CD8-positive, alpha-beta memory T cell (primary cell): ENCODE measurements at regions not wholly inside any gene's neighbourhood (a gene's known extent, or its start where the extent isn't known, plus 50 kb on each side); places are given as distances from the start of the nearest gene placed in this dataset.
A peak's percentile ranks its signal among the peaks of the same experiment; 100 is the strongest.

Source experiments
- CTCF ChIA-PET: fragments of 350-600 bp; sonication (Branson Sonifier 250); formaldehyde crosslinking; loops from one replicate; lab custom pipeline; 2021; ENCODE audit warnings: antibody characterized with exemption; lab: Charles Lee
- POLR2A ChIA-PET: fragments of 350-600 bp; sonication (Branson Sonifier 250); formaldehyde crosslinking; loops from one replicate; lab custom pipeline; 2021; ENCODE audit warnings: antibody characterized with exemption; lab: Charles Lee
- DNase-seq, 5 donors: peaks; one replicate each; pipeline versions ENCODE4 v3.0.0 to v3.0.0-alpha.2; 2020 to 2022; ENCODE audit warnings: mixed read lengths in 1 of 5
- H3K27ac ChIP-seq: one replicate; pipeline ENCODE4 v1.7.0; 2013; ENCODE audit warnings: low read depth, mild to moderate bottlenecking, low read length, moderate library complexity
- H3K27me3 ChIP-seq: 2 replicates; pipeline ENCODE4 v1.7.0; 2013; ENCODE audit warnings: low read length, mild to moderate bottlenecking; ENCODE audit not compliant: insufficient read depth, poor library complexity, severe bottlenecking
- H3K36me3 ChIP-seq: 2 replicates; pipeline ENCODE4 v1.7.0; 2013; ENCODE audit warnings: mild to moderate bottlenecking, low read length, moderate library complexity; ENCODE audit not compliant: insufficient read depth
- H3K4me1 ChIP-seq: 2 replicates; pipeline ENCODE4 v1.7.0; 2013; ENCODE audit warnings: mild to moderate bottlenecking, low read length, moderate library complexity; ENCODE audit not compliant: insufficient read depth
- H3K4me3 ChIP-seq: 2 replicates; pipeline ENCODE4 v1.7.0; 2013; ENCODE audit warnings: mild to moderate bottlenecking, low read length
- H3K9me3 ChIP-seq: 2 replicates; pipeline ENCODE4 v1.7.0; 2013; ENCODE audit warnings: mild to moderate bottlenecking, low read length
- H3K27ac Mint-ChIP-seq, 8 donors: one replicate each; pipeline ENCODE4 v1.8.0; 2020 to 2021; ENCODE audit warnings: mixed read lengths in 8 of 8, mild to moderate bottlenecking in 6 of 8, inconsistent platforms in 3 of 8, moderate library complexity in 3 of 8
- H3K27me3 Mint-ChIP-seq, 2 donors: one replicate each; pipeline ENCODE4 v1.8.0; 2020 to 2021; ENCODE audit warnings: mixed read lengths in 2 of 2, mild to moderate bottlenecking in 1 of 2, moderate library complexity in 1 of 2
- H3K36me3 Mint-ChIP-seq, 3 donors: one replicate each; pipeline ENCODE4 v1.8.0; 2020 to 2021; ENCODE audit warnings: mixed read lengths in 3 of 3, inconsistent platforms in 1 of 3, mild to moderate bottlenecking in 1 of 3
- H3K4me1 Mint-ChIP-seq, 3 donors: one replicate each; pipeline ENCODE4 v1.8.0; 2020 to 2021; ENCODE audit warnings: mixed read lengths in 3 of 3, inconsistent platforms in 1 of 3, mild to moderate bottlenecking in 1 of 3
- H3K4me3 Mint-ChIP-seq, 7 donors: one replicate each; pipeline ENCODE4 v1.8.0; 2020 to 2021; ENCODE audit warnings: mixed read lengths in 7 of 7, mild to moderate bottlenecking in 6 of 7, moderate library complexity in 4 of 7, inconsistent platforms in 2 of 7
- H3K9me3 Mint-ChIP-seq, 5 donors: one replicate each; pipeline ENCODE4 v1.8.0; 2020 to 2022; ENCODE audit warnings: mixed read lengths in 5 of 5, mild to moderate bottlenecking in 3 of 5, moderate library complexity in 2 of 5, inconsistent platforms in 1 of 5

DNA sequence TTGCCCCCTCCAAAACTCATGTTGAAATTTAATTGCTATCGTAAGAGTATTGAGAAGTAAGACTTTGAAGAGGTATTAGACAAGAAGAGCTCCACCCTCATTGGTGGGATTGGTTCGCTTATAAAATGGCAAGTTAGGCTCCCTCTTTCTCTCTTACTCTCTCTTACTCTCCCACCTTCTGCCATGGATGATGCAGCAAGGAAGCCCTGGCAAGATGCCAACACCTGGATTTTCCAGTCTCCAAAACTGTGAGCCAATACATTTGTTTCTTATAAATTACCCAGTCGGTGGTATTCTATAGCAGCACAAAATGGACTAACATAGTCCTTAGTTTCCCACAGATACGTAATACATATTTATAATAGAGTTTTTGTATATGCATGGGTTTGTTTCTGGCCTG, 119.4 kb downstream of the DDIT4L start:
- Histone ChIP-seq H3K4me1 (no peaks in the 10 kb centered on the region), H3K27ac (no peak overlapping the region), H3K27me3 (no peaks in the 10 kb centered on the region), H3K36me3 (no peaks in the 10 kb centered on the region), H3K9me3 (no peaks in the 10 kb centered on the region), H3K4me3 (no peak overlapping the region)
- ChIA-PET CTCF (interaction anchor here (1.2 kb wide), 1 partner anchor 22 kb away, joined by 5 read pairs; no protein-coding TSS in a partner anchor), POLR2A (no interaction called here)
- Mint-ChIP-seq H3K27ac (no peak overlapping the region), H3K4me3 (no peak overlapping the region), H3K9me3 (no peaks in the 10 kb centered on the region), H3K36me3 (no peaks in the 10 kb centered on the region), H3K27me3 (peaks cover 1 to 37% of the 10 kb centered on the region in 2 donors), H3K4me1 (no peaks in the 10 kb centered on the region)
- DNase-seq: no peak

DNA sequence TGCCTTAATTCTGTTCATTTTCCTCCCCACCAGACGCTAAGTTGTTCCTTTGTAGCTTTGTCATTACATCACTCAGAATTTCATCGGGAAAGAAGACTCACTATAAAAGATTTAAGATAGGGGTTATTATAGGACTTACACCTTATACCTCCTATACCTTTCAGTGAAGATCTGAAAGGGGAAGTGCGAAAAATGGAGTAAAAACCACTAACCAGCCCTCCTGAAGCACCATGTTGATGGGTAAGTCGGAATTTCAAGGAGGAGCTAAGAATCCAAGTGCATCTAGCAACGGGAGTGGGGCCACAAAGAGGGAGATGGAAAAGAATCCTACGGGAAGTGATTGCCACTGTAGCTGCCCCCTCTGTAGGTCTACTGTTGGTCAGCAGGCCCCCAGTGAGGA, 119.1 kb upstream of the H2AZ1 start:
- H3K9me3 ChIP-seq: no peaks in the 10 kb centered on the region
- H3K4me1 ChIP-seq: no peaks in the 10 kb centered on the region
- ChIA-PET CTCF (interaction anchor here (1.3 kb wide), 1 partner anchor 121 kb away, joined by 5 read pairs; no protein-coding TSS in a partner anchor), POLR2A (no interaction called here)
- Mint-ChIP-seq H3K4me1 (no peaks in the 10 kb centered on the region), H3K36me3 (no peaks in the 10 kb centered on the region), H3K27ac (no peak overlapping the region), H3K4me3 (no peak overlapping the region), H3K9me3 (no peaks in the 10 kb centered on the region), H3K27me3 (peaks cover 4 to 43% of the 10 kb centered on the region in 2 donors)
- no peak overlapping the region for H3K27ac ChIP-seq
- no peaks in the 10 kb centered on the region for H3K36me3 ChIP-seq
- H3K27me3 ChIP-seq: no peaks in the 10 kb centered on the region
- DNase-seq: no peak
- H3K4me3 ChIP-seq: no peak overlapping the region

DNA sequence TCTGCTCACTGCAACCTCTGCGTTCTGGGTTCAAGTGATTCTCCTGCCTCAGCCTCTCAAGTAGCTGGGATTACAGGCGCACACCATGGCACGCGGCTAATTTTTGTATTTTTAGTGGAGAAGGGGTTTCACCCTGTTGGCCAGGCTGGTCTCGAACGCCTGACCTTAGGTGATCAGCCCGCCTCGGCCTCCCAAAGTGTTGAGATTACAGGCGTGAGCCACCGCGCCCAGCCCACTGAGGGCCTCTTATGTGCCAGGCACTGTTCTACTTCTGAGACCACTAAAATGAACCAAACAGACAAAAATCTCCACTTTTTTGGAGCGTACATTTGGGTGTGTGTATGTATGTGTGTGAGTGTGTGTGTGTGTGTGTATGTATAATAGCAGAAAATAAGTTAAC, 117.2 kb upstream of the H2AZ1 start:
- Histone ChIP-seq H3K4me3 (no peak overlapping the region), H3K4me1 (no peaks in the 10 kb centered on the region), H3K27ac (no peak overlapping the region), H3K9me3 (no peaks in the 10 kb centered on the region), H3K27me3 (no peaks in the 10 kb centered on the region), H3K36me3 (no peaks in the 10 kb centered on the region)
- no peak overlapping the region for H3K27ac Mint-ChIP-seq
- H3K4me1 Mint-ChIP-seq: no peaks in the 10 kb centered on the region
- CTCF ChIA-PET: no interaction called here
- POLR2A ChIA-PET: interaction anchor here (0.5 kb wide), 1 partner anchor 1138 kb away, joined by 6 read pairs; no protein-coding TSS in a partner anchor
- no peak overlapping the region for H3K4me3 Mint-ChIP-seq
- H3K9me3 Mint-ChIP-seq: no peaks in the 10 kb centered on the region
- H3K36me3 Mint-ChIP-seq: no peaks in the 10 kb centered on the region
- peaks cover 4 to 44% of the 10 kb centered on the region in 2 donors for H3K27me3 Mint-ChIP-seq
- no peak for DNase-seq

DNA sequence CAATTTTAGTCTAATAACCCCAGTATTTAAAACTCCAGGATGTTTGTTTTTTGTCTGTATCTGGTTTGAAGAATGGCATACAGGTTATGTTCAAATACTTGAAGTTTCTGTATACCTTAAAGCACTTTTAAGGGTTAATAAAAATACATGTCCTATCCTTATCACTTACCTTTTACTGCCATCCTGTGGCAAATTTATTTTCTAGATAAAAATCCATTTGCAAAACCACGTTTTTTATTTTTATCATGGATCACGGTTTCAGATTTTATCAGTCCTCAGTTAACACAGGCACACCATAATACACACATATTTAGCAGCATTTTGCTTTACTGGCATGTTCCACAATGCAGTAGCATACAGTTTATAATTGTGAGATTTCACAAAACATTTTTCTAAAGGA, 113.3 kb upstream of the H2AZ1 start:
- Histone ChIP-seq H3K9me3 (no peaks in the 10 kb centered on the region), H3K36me3 (no peaks in the 10 kb centered on the region), H3K27me3 (no peaks in the 10 kb centered on the region), H3K27ac (no peak overlapping the region), H3K4me3 (no peak overlapping the region), H3K4me1 (no peaks in the 10 kb centered on the region)
- no peak overlapping the region for H3K27ac Mint-ChIP-seq
- no peaks in the 10 kb centered on the region for H3K9me3 Mint-ChIP-seq
- ChIA-PET CTCF (no interaction called here), POLR2A (no interaction called here)
- peaks cover 4 to 46% of the 10 kb centered on the region in 2 donors for H3K27me3 Mint-ChIP-seq
- no peaks in the 10 kb centered on the region for H3K36me3 Mint-ChIP-seq
- H3K4me3 Mint-ChIP-seq: no peak overlapping the region
- DNase-seq: peak in 1 of 5 donors; percentile 8
- H3K4me1 Mint-ChIP-seq: no peaks in the 10 kb centered on the region

DNA sequence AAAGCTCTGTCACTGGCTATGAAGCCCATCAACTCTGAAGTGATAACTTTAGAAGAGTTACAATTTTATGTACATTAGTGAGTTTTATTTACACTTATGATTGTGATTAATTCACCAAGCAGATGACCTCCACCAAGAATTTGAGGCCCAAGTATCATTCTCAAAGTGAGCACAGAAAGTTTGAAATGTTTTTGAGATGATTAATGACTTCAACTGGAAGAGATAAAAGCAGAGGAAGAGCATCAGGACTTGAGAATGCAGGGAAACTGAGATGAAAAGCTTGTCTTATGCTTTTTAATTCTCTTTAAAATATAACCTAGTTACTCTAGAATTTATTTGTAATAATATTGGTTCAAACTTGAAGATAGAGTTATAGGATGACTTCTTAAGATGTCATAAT, 112.8 kb upstream of the H2AZ1 start:
- no peak overlapping the region for H3K27ac ChIP-seq
- H3K27me3 Mint-ChIP-seq: peaks cover 4 to 41% of the 10 kb centered on the region in 2 donors
- H3K36me3 Mint-ChIP-seq: no peaks in the 10 kb centered on the region
- CTCF ChIA-PET: no interaction called here
- no peaks in the 10 kb centered on the region for H3K36me3 ChIP-seq
- no peak overlapping the region for H3K4me3 Mint-ChIP-seq
- DNase-seq: no peak
- no peak overlapping the region for H3K27ac Mint-ChIP-seq
- H3K27me3 ChIP-seq: no peaks in the 10 kb centered on the region
- H3K9me3 ChIP-seq: no peaks in the 10 kb centered on the region
- POLR2A ChIA-PET: no interaction called here
- H3K4me1 Mint-ChIP-seq: no peaks in the 10 kb centered on the region
- no peaks in the 10 kb centered on the region for H3K4me1 ChIP-seq
- no peak overlapping the region for H3K4me3 ChIP-seq
- no peaks in the 10 kb centered on the region for H3K9me3 Mint-ChIP-seq

DNA sequence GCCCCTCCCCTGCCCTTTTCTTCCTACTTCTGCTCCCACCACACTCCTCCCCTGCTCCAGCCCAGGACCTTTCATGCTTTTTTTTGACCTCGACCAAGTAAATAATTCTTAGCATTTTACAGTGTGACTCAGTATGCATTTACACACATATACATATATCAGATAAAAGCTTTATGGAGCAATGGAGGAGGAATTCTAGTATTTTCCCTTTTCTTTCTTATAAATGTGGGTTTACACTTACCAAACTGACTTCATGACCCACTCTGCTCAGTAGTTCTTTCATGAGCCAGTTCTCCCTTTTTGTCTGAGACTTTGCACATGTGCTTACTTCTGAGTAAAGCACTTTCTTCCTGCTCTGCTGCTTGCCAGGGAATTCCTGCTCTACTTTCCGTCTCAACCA, 111.8 kb upstream of the H2AZ1 start:
- Mint-ChIP-seq H3K36me3 (no peaks in the 10 kb centered on the region), H3K4me1 (no peaks in the 10 kb centered on the region), H3K4me3 (no peak overlapping the region), H3K27ac (no peak overlapping the region), H3K9me3 (no peaks in the 10 kb centered on the region), H3K27me3 (peaks cover 3 to 37% of the 10 kb centered on the region in 2 donors)
- H3K9me3 ChIP-seq: no peaks in the 10 kb centered on the region
- no peaks in the 10 kb centered on the region for H3K4me1 ChIP-seq
- no peak for DNase-seq
- H3K36me3 ChIP-seq: no peaks in the 10 kb centered on the region
- H3K4me3 ChIP-seq: no peak overlapping the region
- H3K27me3 ChIP-seq: no peaks in the 10 kb centered on the region
- ChIA-PET CTCF (no interaction called here), POLR2A (no interaction called here)
- H3K27ac ChIP-seq: no peak overlapping the region

DNA sequence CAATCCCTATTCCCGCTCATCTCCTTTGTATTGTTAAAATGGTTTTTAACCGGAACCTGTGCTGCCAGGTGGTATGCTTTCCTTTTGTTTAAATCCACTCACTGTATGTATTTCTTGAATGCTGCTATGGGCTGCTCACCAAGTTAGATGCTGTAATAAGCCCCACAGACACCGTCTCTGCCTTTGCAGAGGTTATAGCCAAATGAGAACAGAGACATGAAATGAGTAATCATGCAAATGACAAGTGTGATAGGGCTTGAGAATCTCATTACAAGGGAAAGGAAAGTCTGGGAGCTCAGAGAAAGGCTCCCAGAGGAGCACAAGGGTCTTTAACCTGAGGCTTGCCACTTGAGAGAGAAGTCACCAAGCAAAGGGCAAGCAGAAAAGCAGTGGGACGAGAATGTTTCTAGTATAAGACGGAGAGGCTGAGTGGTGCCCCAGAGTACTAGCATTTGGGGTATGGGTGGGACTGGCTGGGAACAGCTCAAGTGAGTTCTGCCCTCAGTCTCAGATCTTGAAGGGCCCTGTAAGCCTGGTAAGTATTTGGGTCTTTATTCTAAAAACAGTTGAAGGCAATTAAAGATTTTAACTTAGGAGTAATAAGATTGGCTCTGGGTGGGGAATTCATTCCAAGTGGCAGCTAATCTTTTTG, 110.8 kb upstream of the H2AZ1 start:
- H3K27ac ChIP-seq: no peak overlapping the region
- H3K27me3 Mint-ChIP-seq: peaks cover 5 to 31% of the 10 kb centered on the region in 2 donors
- no peak overlapping the region for H3K4me3 Mint-ChIP-seq
- H3K27ac Mint-ChIP-seq: peak overlapping the region in 1 of 8 donors; percentile 43
- CTCF ChIA-PET: interaction anchor here (1.0 kb wide), 1 partner anchor 36 kb away, joined by 3 read pairs; no protein-coding TSS in a partner anchor
- no peaks in the 10 kb centered on the region for H3K36me3 Mint-ChIP-seq
- H3K4me1 ChIP-seq: no peaks in the 10 kb centered on the region
- H3K9me3 ChIP-seq: no peaks in the 10 kb centered on the region
- no peak for DNase-seq
- no peaks in the 10 kb centered on the region for H3K9me3 Mint-ChIP-seq
- POLR2A ChIA-PET: no interaction called here
- H3K36me3 ChIP-seq: no peaks in the 10 kb centered on the region
- no peaks in the 10 kb centered on the region for H3K27me3 ChIP-seq
- no peaks in the 10 kb centered on the region for H3K4me1 Mint-ChIP-seq
- H3K4me3 ChIP-seq: no peak overlapping the region

DNA sequence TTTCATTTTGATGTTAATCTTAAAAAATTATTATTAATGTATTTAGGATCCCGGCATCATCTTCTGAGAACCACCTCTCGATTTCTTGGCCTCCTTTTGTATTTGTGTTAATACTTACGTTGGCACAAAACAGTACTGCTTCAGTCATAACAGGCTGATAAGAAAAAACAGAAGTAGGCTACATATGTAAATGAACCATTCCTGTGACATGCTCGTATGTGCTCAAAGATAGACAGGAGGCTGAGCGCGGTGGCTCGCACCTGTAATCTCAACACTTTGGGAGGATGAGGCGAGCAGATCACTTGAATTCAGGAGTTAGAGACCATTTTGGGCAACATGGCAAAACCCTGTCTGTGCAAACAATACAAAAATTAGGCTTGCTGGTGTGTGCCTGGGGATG, 109.4 kb upstream of the H2AZ1 start:
- Histone ChIP-seq H3K4me1 (no peaks in the 10 kb centered on the region), H3K27me3 (no peaks in the 10 kb centered on the region), H3K36me3 (no peaks in the 10 kb centered on the region), H3K27ac (no peak overlapping the region), H3K9me3 (no peaks in the 10 kb centered on the region), H3K4me3 (no peak overlapping the region)
- no peak for DNase-seq
- ChIA-PET POLR2A (no interaction called here), CTCF (no interaction called here)
- peak overlapping the region in 1 of 8 donors; percentile 13 for H3K27ac Mint-ChIP-seq
- peaks cover 2 to 27% of the 10 kb centered on the region in 2 donors for H3K27me3 Mint-ChIP-seq
- no peaks in the 10 kb centered on the region for H3K36me3 Mint-ChIP-seq
- no peaks in the 10 kb centered on the region for H3K4me1 Mint-ChIP-seq
- no peaks in the 10 kb centered on the region for H3K9me3 Mint-ChIP-seq
- no peak overlapping the region for H3K4me3 Mint-ChIP-seq
